HG02763 (cell line): ENCODE measurements at regions not wholly inside any gene's neighbourhood (a gene's known extent, or its start where the extent isn't known, plus 50 kb on each side); places are given as distances from the start of the nearest gene placed in this dataset.
A peak's percentile ranks its signal among the peaks of the same experiment; 100 is the strongest.

Source experiments
- ATAC-seq: cut with Tn5 transposase; IDR thresholded peaks from one replicate; pipeline ENCODE4 v1.9.1; 2021; ENCODE audit warnings: mild to moderate bottlenecking, moderate library complexity; ENCODE audit not compliant: unreplicated experiment

- ATAC-seq: no peak
Observed at GRCh38 chr4:185893500-185893899, 81.5 kb upstream of the SORBS2 start.

- ATAC-seq: no peak
Observed at GRCh38 chr4:185894481-185894880, 82.5 kb upstream of the SORBS2 start.

GRCh38 chr4:185895351-185895750 lies 83.4 kb upstream of the SORBS2 start:
- ATAC-seq: no peak

GRCh38 chr4:185895866-185896265 lies 83.9 kb upstream of the SORBS2 start:
- no peak for ATAC-seq

DNA sequence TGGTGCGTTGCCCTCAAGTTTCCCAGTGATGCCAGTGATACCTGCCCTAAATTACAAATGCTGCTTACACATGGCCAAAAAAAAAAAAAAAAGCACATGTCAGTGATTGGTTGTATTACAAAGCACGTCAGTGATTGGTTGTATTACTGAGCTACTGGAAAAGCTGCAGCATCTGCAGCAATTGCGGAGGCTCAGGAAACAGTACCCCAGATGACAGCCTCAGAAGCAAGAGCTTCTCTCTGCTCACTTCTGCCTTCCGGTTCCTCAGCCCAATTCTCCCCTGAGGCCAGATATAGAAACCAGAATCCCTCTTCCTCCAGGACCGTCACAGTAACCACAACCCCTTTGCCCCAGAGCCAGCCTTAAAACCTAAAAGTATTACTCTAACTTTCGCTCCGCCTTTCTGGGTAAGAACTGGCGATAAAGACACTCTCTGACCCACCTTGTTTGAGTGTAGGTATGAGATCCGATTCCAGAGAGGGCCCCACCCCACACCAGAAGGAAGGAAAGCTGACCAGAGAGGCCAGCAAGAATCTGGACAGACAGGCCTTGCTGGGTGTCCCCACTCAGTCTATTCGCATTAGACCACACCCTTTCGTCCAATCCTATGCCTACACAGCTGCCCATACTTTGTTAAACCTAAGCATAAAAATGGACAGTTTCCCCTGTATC lies 85.0 kb upstream of the SORBS2 start:
- peak; percentile 73 for ATAC-seq

- ATAC-seq: no peak
Observed at GRCh38 chr4:185898413-185898812, 86.4 kb upstream of the SORBS2 start.

- no peak for ATAC-seq
Observed at GRCh38 chr4:185899833-185900232, 87.8 kb upstream of the SORBS2 start.

DNA sequence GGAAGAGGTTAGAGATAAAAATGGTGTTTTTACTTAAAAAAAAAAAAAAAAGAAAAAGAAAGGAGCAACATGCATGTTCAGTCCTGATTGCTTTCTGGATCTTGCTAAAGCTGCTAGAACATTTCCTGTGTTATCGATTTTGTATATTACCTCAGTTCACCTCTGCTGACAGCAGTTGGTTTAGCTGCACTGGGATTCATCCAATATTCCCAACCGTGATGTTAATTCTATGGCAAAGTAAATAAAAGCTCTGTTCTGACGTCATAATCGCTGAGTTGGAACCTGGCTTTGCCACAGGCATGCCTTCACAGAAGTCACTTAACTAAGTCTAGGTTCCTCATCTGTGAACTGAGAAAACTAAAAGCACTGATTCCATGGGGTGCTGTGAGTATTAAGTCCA lies 90.7 kb upstream of the SORBS2 start:
- ATAC-seq: no peak

GRCh38 chr4:185903205-185903604 lies 91.2 kb upstream of the SORBS2 start:
- ATAC-seq: no peak

DNA sequence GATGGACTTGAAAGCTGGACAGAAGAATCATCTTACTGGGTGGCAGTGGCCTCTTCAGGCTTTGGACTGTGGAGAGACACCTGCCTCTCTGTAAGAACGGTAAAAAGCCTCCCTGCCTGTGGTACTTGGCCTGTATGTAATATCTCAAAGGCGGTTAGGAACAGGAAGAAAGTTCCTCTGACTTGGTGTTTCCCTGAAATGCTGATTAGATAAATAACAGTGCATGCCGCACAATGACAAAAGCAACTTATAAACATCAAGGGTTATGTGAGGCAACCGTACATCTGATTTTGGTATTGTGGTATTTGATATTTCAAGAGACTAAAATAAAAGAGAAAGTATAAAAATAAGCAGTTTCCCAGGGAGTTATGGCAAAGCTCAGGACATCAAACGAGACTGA lies 92.4 kb upstream of the SORBS2 start:
- ATAC-seq: no peak

DNA sequence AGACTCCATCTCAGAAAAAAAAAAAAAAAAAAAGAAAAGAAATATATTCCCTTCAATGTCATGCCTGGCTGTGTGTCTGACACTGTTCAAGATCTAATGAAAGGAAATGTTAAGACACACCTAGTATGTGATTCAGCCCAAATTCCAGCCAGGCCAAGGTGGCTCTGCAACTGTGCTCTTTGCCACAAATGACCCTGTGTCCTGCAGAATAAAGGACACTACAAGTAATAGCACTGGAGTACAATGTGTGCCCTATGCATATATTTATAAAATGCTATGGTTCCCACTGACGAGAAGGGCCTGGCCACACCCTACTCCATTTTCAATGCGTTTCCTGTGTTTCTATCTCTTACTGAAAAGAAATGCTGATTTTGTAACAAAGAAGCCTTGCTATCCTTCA lies 98.0 kb upstream of the SORBS2 start:
- ATAC-seq: no peak

GRCh38 chr4:185911556-185912064 lies 99.6 kb upstream of the SORBS2 start:
- no peak for ATAC-seq

DNA sequence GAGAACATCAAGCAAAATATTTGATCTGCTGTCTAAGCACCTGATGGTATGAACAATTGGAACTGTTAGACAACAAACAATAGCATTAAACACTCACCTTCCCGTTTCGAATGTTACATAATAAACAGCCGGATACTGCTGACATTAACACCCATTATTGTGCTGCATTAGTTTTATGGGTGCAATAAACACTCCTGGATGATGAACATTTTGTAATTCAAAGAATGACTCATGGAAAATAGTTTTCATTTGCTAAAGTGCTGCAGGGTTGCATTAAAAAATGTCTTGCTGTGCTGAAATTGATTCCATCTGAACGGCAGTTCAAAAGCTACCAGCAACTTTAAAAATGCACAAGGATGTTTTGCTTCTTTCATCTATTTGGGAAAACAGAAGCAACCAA lies 100.8 kb upstream of the SORBS2 start:
- ATAC-seq: no peak

DNA sequence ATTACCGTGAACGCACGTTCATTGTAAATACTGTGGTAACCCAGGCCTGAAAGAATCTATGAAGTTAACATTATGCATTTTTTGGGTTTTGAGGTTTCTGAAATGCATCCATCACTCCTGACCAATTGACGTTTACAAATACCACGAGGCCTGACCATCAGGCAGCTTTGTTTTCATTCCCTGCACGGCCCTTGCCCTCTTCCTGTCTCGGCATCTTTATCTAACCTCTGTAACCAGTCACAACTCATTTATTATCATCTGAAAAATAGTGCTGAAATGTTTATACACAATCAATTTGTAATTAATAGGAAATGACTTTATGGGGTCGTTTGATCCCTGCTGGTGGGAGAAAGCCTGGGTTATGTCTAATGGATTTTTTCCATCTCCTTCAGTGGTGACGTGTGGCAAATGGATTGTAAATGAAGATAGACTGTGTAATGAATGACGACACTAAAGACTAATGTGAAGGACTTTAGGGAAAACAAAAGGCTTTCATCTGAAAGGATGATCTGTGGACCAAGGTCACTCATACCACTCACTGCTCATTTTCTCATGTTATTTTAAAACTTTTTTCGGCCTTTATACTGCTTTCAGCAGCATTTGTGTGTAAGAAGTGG lies 102.7 kb upstream of the SORBS2 start:
- ATAC-seq: no peak

- ATAC-seq: no peak
Observed at GRCh38 chr4:185915271-185915670, 103.3 kb upstream of the SORBS2 start.

- ATAC-seq: no peak
Observed at GRCh38 chr4:185915817-185916216, 103.8 kb upstream of the SORBS2 start.

GRCh38 chr4:185916231-185916630 lies 104.2 kb upstream of the SORBS2 start:
- no peak for ATAC-seq

DNA sequence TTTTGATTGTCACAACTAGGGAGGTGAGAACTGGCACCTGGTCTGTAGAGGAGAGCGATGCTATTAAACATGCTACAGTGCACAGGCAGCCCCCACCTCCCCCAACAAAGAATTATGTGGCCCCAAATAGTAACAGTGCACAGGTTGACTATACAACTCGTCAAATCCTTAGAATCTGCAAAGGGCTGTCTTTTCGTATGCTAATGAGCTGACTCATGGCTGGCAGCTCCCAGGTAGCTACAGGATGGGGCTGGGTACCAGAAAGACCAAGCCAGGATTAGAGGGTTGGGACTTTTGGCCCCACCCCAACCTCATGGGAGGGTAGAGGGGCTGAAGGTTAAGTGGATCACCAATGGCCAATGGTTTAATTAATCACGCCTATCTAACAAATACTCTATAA lies 104.7 kb upstream of the SORBS2 start:
- ATAC-seq: no peak

DNA sequence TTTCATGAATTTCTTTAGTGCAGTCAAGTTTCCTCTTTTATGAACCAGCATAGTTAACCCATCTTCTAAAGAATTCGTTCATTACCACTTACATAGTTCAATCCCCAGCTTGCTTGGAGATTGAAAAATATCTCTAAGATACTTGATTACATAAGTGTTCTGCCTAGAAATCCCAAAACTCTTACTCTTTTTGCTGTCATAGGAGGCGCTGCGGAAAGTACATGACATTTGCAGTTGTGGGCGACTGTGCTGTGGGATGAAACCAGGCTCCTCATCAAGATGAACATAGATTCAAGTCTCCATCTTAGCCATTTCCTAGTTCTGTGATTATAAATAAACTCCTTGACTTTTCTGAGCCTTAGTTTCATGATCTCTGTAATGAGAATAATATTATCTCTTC lies 107.1 kb upstream of the SORBS2 start:
- ATAC-seq: no peak

GRCh38 chr4:185920171-185920570 lies 108.2 kb upstream of the SORBS2 start:
- no peak for ATAC-seq

- ATAC-seq: no peak
Observed at GRCh38 chr4:185920691-185921260, 108.8 kb upstream of the SORBS2 start.
